Osteocyte (in vitro differentiated cells): ENCODE measurements at regions not wholly inside any gene's neighbourhood (a gene's known extent, or its start where the extent isn't known, plus 50 kb on each side); places are given as distances from the start of the nearest gene placed in this dataset.
"Not testable (repeated sequence)": the region's sequence is repeated elsewhere in the genome, so short reads cannot be mapped to it uniquely, and the experiment has no call there.

Source experiments
- DNase-seq: peaks from one replicate; pipeline ENCODE4 v3.0.0; 2021; ENCODE audit warnings: mixed read lengths; ENCODE audit not compliant: unreplicated experiment; ENCODE audit errors: extremely low spot score
- H3K27ac Mint-ChIP-seq: one replicate; pipeline ENCODE4 v1.8.0; 2021; ENCODE audit warnings: mild to moderate bottlenecking, mixed read lengths; ENCODE audit not compliant: unreplicated experiment
- H3K27me3 Mint-ChIP-seq: one replicate; pipeline ENCODE4 v1.8.0; 2021; ENCODE audit warnings: mixed read lengths; ENCODE audit not compliant: unreplicated experiment
- H3K36me3 Mint-ChIP-seq: one replicate; pipeline ENCODE4 v1.8.0; 2021; ENCODE audit warnings: mixed read lengths; ENCODE audit not compliant: unreplicated experiment
- H3K4me1 Mint-ChIP-seq: one replicate; pipeline ENCODE4 v1.8.0; 2021; ENCODE audit warnings: mixed read lengths; ENCODE audit not compliant: unreplicated experiment
- H3K4me3 Mint-ChIP-seq: one replicate; pipeline ENCODE4 v1.8.0; 2021; ENCODE audit warnings: mild to moderate bottlenecking, moderate library complexity, mixed read lengths; ENCODE audit not compliant: unreplicated experiment
- H3K9me3 Mint-ChIP-seq: one replicate; pipeline ENCODE4 v1.8.0; 2021; ENCODE audit warnings: mixed read lengths; ENCODE audit not compliant: unreplicated experiment
- TF ChIP-seq, protein P1 (sequence below): fragments of 200-600 bp; sonication (generic); IDR thresholded peaks from 2 replicates; pipeline ENCODE4 v1.5.0; 2021; ENCODE audit warnings: antibody characterized with exemption, mild to moderate bottlenecking, moderate library complexity

DNA sequence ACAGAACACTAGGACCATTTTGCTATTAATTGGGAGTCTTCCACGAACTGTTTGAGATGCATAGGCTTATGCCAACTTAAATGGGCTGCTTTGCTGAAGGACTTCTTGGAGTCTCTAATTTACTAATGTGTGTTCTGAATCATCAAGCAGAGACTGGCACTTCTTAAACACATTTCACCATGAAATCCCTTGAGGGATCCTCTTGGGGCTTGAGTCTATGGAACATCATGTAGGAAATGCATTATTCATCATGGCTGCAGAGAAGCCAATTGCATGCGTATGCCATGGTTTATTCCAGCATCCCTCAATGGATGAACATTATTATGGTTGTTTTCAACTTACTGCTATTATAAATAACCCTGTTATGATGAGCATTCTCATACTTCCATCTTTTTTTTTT lies 73.4 kb downstream of the FGD2 start:
- no peak for DNase-seq
- Mint-ChIP-seq H3K27ac (no peak overlapping the region), H3K27me3 (no peaks in the 10 kb centered on the region), H3K36me3 (no peaks in the 10 kb centered on the region), H3K9me3 (no peaks in the 10 kb centered on the region), H3K4me1 (peaks cover 33% of the 10 kb centered on the region), H3K4me3 (no peak overlapping the region)
- TF ChIP-seq, protein P1, sequence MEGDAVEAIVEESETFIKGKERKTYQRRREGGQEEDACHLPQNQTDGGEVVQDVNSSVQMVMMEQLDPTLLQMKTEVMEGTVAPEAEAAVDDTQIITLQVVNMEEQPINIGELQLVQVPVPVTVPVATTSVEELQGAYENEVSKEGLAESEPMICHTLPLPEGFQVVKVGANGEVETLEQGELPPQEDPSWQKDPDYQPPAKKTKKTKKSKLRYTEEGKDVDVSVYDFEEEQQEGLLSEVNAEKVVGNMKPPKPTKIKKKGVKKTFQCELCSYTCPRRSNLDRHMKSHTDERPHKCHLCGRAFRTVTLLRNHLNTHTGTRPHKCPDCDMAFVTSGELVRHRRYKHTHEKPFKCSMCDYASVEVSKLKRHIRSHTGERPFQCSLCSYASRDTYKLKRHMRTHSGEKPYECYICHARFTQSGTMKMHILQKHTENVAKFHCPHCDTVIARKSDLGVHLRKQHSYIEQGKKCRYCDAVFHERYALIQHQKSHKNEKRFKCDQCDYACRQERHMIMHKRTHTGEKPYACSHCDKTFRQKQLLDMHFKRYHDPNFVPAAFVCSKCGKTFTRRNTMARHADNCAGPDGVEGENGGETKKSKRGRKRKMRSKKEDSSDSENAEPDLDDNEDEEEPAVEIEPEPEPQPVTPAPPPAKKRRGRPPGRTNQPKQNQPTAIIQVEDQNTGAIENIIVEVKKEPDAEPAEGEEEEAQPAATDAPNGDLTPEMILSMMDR, result no peak

DNA sequence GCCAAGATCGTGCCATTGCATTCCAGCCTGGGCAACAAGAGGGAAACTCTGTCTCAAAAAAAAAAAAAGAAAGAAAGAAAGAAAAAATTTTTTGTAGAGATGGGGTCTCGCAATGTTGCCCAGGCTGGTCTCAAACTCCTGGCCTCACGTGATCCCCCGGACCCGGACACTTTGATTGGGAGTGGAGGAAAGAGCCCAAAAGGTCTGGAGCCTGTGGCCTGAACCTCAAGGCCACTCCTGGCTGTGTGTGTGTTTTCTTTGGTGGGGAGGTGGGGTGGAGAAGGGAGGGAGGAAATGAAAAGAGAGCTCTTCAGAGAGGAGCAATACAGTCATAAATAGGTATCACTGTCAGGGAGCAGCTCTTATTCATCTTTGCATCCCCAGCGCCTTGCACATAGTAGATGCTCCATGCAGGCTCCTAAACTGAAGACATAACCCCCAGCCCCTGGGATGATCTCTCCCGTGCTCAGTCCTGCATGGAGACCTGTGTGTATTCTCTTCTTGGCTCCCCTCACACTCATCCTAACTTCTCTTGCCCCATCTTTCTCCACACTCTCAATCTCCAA lies 75.7 kb downstream of the FGD2 start:
- H3K36me3 Mint-ChIP-seq, result no peaks in the 10 kb centered on the region
- H3K4me1 Mint-ChIP-seq, result peaks cover 26% of the 10 kb centered on the region
- no peaks in the 10 kb centered on the region for H3K9me3 Mint-ChIP-seq
- TF ChIP-seq, protein P1, result no peak
- no peak for DNase-seq
- no peak overlapping the region for H3K27ac Mint-ChIP-seq
- no peaks in the 10 kb centered on the region for H3K27me3 Mint-ChIP-seq
- H3K4me3 Mint-ChIP-seq, result no peak overlapping the region

DNA sequence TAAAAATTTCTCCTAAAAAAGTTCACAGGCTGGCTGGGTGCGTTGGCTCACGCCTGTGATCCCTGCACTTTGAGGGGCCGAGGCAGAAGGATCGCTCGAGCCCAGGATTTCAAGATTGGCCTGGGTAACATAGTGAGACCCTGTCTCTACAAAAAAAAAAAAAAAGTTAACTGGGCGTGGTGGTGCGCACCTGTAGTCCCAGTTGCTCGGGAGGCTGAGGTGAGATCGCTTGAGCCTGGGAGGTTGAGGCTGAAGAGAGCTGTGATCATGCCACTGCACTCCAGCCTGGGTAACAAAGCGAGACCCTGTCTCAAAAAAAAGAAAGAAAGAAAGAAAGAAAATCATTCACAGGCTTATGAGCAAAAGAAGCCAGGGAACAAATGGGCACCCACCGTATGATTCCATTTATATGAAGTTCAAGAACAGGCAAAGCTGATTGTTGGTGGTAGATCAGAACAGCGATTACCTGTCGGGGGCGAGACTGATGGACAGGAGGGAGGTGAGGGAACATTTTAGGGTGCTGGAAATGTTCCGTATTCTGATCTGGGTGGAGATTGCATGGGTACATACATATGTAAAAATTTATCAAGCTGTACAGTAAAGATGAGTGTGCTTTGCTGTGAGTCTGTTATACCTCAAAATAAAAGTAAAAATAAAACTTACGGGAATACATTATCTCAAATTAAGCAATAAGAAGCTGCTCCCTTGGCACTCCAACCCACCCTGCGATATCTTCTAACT lies 77.1 kb downstream of the FGD2 start:
- DNase-seq, result no peak
- H3K9me3 Mint-ChIP-seq, result no peaks in the 10 kb centered on the region
- TF ChIP-seq, protein P1, result no peak
- H3K4me3 Mint-ChIP-seq, result no peak overlapping the region
- H3K27me3 Mint-ChIP-seq, result no peaks in the 10 kb centered on the region
- H3K27ac Mint-ChIP-seq, result no peak overlapping the region
- H3K4me1 Mint-ChIP-seq, result peaks cover 20% of the 10 kb centered on the region
- no peaks in the 10 kb centered on the region for H3K36me3 Mint-ChIP-seq

DNA sequence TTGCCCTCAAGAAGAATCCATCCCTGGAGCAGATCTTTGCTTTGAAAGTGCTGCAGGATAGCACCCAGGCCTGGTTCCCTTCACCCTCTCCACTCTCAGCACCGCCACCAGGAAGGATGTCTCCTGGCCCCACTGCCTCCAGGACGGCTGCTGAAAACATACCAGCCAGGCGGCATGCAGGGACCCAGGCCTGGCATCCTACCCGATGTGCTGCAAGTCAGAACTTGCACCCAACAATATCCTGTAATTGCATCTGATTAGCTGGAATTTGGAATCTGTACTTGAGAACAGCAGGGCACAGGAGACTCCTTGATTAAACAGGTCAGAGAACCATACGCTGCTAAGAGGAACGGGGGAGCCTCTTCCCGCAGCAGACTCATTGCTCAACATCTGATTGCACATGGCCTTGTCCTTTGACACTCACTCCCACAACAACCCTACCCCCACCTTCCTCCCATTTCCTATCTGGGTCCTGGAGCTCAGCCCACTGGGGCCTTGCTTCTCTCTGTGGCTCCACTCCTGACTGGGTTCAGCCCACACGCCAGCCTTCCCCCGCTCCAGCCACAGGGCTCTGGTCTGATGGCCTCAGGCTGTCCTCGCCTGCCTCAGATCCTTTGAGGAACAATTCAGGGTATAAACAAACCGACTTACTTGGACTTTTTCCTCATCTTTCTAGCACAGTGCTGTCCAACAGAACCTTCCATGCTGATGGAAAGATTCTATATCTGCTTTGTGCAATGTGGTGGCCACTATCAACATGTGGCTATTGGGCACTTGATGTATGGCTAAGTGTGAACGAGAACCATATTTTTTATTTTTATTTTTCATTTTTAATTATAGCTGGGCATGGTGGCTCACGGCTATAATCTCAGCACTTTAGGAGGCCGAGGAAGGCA lies 78.0 kb downstream of the FGD2 start:
- DNase-seq, result no peak
- peaks cover 12% of the 10 kb centered on the region for H3K4me1 Mint-ChIP-seq
- no peak overlapping the region for H3K27ac Mint-ChIP-seq
- no peak overlapping the region for H3K4me3 Mint-ChIP-seq
- no peaks in the 10 kb centered on the region for H3K36me3 Mint-ChIP-seq
- H3K9me3 Mint-ChIP-seq, result no peaks in the 10 kb centered on the region
- TF ChIP-seq, protein P1, result no peak
- no peaks in the 10 kb centered on the region for H3K27me3 Mint-ChIP-seq

DNA sequence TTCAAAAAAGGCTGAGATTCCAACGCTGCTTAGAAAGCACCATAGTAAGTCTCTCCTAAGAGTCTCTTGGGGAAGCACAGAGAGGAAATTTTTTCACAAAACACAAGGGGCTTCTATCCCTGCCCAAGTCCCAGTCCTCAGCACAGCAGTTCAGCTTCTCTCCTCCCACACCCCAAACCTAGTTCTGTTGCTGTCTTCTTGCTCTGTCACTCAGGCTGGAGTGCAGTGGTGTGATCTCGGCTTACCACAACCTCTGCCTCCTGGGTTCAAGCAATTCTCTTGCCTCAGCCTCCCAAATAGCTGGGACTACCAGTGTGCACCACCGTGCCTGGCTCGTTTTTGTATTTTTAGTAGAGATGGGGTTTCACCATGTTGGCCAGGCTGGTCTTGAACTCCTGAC lies 79.2 kb downstream of the FGD2 start:
- not testable (repeated sequence) for H3K36me3 Mint-ChIP-seq, H3K9me3 Mint-ChIP-seq, DNase-seq, H3K4me3 Mint-ChIP-seq, H3K27ac Mint-ChIP-seq, H3K27me3 Mint-ChIP-seq
- peaks cover 21% of the 10 kb centered on the region for H3K4me1 Mint-ChIP-seq
